DOHH2 (cell line): ENCODE measurements at regions not wholly inside any gene's neighbourhood (a gene's known extent, or its start where the extent isn't known, plus 50 kb on each side); places are given as distances from the start of the nearest gene placed in this dataset.

ENCODE experiments used
- H3F3A ChIP-seq: fragments of 200-600 bp; sonication (generic), shearing (Covaris generic); 2 replicates; pipeline ENCODE4 v1.6.0; 2016; ENCODE audit warnings: antibody characterized with exemption, mild to moderate bottlenecking; ENCODE audit not compliant: control insufficient read depth, insufficient read depth
- H3K27ac ChIP-seq: fragments of 200-600 bp; sonication (generic); 2 replicates; pipeline ENCODE4 v1.5.1; 2014; ENCODE audit warnings: low read depth, mild to moderate bottlenecking, low read length, moderate library complexity
- H3K27me3 ChIP-seq: fragments of 200-600 bp; sonication (generic); 2 replicates; pipeline ENCODE4 v1.6.1; 2014; ENCODE audit warnings: mild to moderate bottlenecking, low read length, mixed read lengths; ENCODE audit not compliant: control insufficient read depth
- H3K36me3 ChIP-seq: fragments of 200-600 bp; sonication (generic); 2 replicates; pipeline ENCODE4 v1.6.1; 2014; ENCODE audit warnings: mild to moderate bottlenecking, low read length, moderate library complexity, mixed read lengths; ENCODE audit not compliant: control insufficient read depth
- H3K4me1 ChIP-seq: fragments of 200-600 bp; sonication (generic); 2 replicates; pipeline ENCODE4 v1.6.1; 2014; ENCODE audit warnings: mild to moderate bottlenecking, low read length, mixed read lengths; ENCODE audit not compliant: control insufficient read depth
- H3K4me2 ChIP-seq: fragments of 200-600 bp; sonication (generic); 2 replicates; pipeline ENCODE4 v1.6.0; 2014; ENCODE audit warnings: mild to moderate bottlenecking, low read length, moderate library complexity
- H3K4me3 ChIP-seq: fragments of 200-600 bp; sonication (generic); 2 replicates; pipeline ENCODE4 v1.5.1; 2014; ENCODE audit warnings: mild to moderate bottlenecking, low read length, mixed read lengths
- H3K79me2 ChIP-seq: fragments of 200-600 bp; sonication (generic); 2 replicates; pipeline ENCODE4 v1.6.1; 2014; ENCODE audit warnings: mild to moderate bottlenecking, low read length, mixed read lengths; ENCODE audit not compliant: control insufficient read depth
- H3K9me2 ChIP-seq: fragments of 200-600 bp; sonication (generic); replicated peaks from 2 replicates; pipeline ENCODE4 v1.6.1; 2014; ENCODE audit warnings: mild to moderate bottlenecking, low read length, mixed read lengths; ENCODE audit not compliant: control insufficient read depth
- H3K9me3 ChIP-seq: fragments of 200-600 bp; sonication (generic); 2 replicates; pipeline ENCODE4 v1.6.1; 2014; ENCODE audit warnings: antibody characterized with exemption, low read length, mixed read lengths; ENCODE audit not compliant: control insufficient read depth, insufficient read depth
- H4K20me1 ChIP-seq: fragments of 200-600 bp; sonication (generic); 2 replicates; pipeline ENCODE4 v1.6.0; 2014; ENCODE audit warnings: low read depth, mild to moderate bottlenecking, antibody characterized with exemption, low read length, moderate library complexity; ENCODE audit not compliant: control insufficient read depth, insufficient read depth
- EZH2phosphoT487 ChIP-seq: fragments of 200-600 bp; sonication (generic); IDR thresholded peaks from 2 replicates; pipeline ENCODE4 v1.6.1; 2017; ENCODE audit warnings: borderline replicate concordance, mild to moderate bottlenecking, antibody characterized with exemption, low read length, moderate library complexity, mixed read lengths
- TF ChIP-seq, protein P1 (sequence below): fragments of 200-600 bp; sonication (generic); IDR thresholded peaks from one replicate; pipeline ENCODE4 v1.5.1; 2014; ENCODE audit warnings: antibody characterized with exemption, mild to moderate bottlenecking, low read depth, low read length; ENCODE audit not compliant: poor library complexity, severe bottlenecking

DNA sequence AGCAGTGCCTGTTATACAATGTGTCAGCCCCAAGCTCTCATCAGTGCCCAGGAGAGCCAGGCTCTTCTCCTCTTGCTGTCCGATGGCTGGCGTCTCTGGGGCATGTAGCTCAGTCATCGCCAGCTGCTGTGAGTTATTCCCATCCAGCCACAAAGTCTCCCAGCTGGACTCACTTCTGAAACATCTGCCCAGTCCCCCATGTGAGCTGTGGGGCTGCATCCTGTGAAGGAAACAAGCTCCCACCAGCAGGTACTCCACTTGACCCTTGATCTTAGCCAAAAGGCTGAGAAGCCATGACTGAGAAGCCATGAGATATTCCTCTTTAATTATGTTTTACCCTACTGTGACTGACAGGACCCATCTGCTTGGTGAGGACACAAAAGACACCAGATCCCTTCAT is 212.7 kb upstream of the IGFBP3 start:
- H3F3A ChIP-seq = no peaks in the 10 kb centered on the region
- no peaks in the 10 kb centered on the region for H3K27me3 ChIP-seq
- no peaks in the 10 kb centered on the region for H3K9me2 ChIP-seq
- no peaks in the 10 kb centered on the region for H4K20me1 ChIP-seq
- H3K4me1 ChIP-seq = no peaks in the 10 kb centered on the region
- H3K79me2 ChIP-seq = no peaks in the 10 kb centered on the region
- TF ChIP-seq, protein P1, sequence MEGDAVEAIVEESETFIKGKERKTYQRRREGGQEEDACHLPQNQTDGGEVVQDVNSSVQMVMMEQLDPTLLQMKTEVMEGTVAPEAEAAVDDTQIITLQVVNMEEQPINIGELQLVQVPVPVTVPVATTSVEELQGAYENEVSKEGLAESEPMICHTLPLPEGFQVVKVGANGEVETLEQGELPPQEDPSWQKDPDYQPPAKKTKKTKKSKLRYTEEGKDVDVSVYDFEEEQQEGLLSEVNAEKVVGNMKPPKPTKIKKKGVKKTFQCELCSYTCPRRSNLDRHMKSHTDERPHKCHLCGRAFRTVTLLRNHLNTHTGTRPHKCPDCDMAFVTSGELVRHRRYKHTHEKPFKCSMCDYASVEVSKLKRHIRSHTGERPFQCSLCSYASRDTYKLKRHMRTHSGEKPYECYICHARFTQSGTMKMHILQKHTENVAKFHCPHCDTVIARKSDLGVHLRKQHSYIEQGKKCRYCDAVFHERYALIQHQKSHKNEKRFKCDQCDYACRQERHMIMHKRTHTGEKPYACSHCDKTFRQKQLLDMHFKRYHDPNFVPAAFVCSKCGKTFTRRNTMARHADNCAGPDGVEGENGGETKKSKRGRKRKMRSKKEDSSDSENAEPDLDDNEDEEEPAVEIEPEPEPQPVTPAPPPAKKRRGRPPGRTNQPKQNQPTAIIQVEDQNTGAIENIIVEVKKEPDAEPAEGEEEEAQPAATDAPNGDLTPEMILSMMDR = no peak
- TF ChIP-seq EZH2phosphoT487 = no peak
- H3K4me3 ChIP-seq = no peak overlapping the region
- H3K27ac ChIP-seq = no peak overlapping the region
- no peaks in the 10 kb centered on the region for H3K9me3 ChIP-seq
- no peak overlapping the region for H3K4me2 ChIP-seq
- H3K36me3 ChIP-seq = no peaks in the 10 kb centered on the region

DNA sequence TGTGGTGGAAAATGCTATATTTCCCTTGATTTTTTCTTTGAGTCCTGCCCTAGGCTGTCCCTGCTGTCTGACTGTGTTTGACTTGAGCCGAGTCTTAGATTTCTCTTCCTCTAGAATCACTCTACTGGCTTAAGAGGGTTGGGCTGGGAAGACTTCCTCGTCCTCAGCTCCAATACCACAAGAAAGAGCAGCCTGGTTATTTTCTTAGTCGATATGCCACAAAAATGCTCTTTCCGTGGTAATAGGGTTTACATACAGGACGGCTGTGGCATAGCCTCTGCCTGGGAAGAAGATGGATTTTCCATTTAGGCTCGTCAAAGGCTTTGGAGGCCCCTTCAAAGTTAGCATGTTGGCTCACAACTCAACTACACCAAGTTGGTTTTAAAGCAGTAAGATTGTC is 212.0 kb upstream of the IGFBP3 start:
- H3K4me2 ChIP-seq = no peak overlapping the region
- no peak overlapping the region for H3K27ac ChIP-seq
- no peaks in the 10 kb centered on the region for H3F3A ChIP-seq
- H3K27me3 ChIP-seq = no peaks in the 10 kb centered on the region
- H3K36me3 ChIP-seq = no peaks in the 10 kb centered on the region
- no peaks in the 10 kb centered on the region for H4K20me1 ChIP-seq
- H3K79me2 ChIP-seq = no peaks in the 10 kb centered on the region
- no peak overlapping the region for H3K4me3 ChIP-seq
- H3K9me3 ChIP-seq = no peaks in the 10 kb centered on the region
- H3K9me2 ChIP-seq = no peaks in the 10 kb centered on the region
- no peaks in the 10 kb centered on the region for H3K4me1 ChIP-seq
- TF ChIP-seq EZH2phosphoT487 = no peak
- TF ChIP-seq, protein P1 = no peak

DNA sequence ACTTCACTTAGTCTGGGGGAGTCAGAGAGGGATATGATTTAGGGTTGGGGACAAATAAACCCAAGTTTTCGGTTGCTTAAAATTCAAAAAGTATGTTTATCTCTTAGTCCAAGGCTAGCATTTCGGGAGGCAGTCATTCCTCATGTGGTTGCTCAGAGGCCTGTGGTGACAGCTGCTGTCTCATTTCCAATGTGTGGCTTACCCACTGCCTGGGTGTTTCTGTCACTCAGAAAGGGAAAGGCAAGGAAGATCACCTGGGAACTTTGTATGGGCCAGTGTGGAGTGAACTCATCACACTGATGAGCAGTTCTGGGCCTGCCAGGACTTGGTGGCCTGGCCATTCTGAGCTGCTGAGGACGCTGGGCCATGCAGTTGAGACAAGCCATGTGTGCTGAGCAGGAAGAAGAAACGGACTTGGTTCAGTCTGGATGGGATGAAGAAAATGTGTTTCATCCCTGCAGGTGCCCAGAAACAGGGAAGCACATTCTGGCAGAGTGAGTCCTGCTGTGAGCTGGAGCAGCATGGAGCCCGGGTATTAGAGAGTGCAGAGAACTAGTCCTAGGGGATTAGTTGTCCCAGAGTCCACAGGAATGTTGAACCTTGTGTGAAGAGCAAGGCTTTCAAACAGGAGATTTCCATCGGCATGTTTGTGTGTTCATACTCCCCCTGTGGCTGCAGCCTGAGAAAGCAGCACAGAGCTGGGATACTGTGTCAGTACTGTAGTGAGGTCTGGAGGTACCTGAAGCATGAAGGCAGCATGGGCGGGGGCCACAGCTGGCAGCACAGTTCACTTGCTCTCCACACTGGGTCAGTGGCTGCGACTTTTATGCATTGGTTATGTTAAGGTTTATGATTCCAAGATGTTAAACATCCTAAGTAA is 211.1 kb upstream of the IGFBP3 start:
- Histone ChIP-seq H3F3A (no peaks in the 10 kb centered on the region), H4K20me1 (no peaks in the 10 kb centered on the region), H3K36me3 (no peaks in the 10 kb centered on the region), H3K9me3 (no peaks in the 10 kb centered on the region), H3K79me2 (no peaks in the 10 kb centered on the region), H3K27ac (no peak overlapping the region), H3K4me2 (no peak overlapping the region), H3K4me1 (no peaks in the 10 kb centered on the region), H3K9me2 (no peaks in the 10 kb centered on the region), H3K4me3 (no peak overlapping the region), H3K27me3 (no peaks in the 10 kb centered on the region)
- no peak for TF ChIP-seq EZH2phosphoT487
- TF ChIP-seq, protein P1 = no peak
